Suprapubic skin (tissue), 4 donors: ENCODE measurements at regions not wholly inside any gene's neighbourhood (a gene's known extent, or its start where the extent isn't known, plus 50 kb on each side); places are given as distances from the start of the nearest gene placed in this dataset.

ENCODE experiments used
- DNase-seq, 2 donors: peaks; one replicate each; pipeline ENCODE4 v3.0.0-alpha.2; 2019; ENCODE audit warnings: low spot score in 2 of 2
- H3K27ac ChIP-seq: fragments of 200-600 bp; sonication (generic); one replicate; pipeline ENCODE4 v1.5.1; 2019
- H3K27me3 ChIP-seq: fragments of 200-600 bp; sonication (generic); one replicate; pipeline ENCODE4 v1.5.1; 2019
- H3K36me3 ChIP-seq: fragments of 200-600 bp; sonication (generic); one replicate; pipeline ENCODE4 v1.5.1; 2019
- H3K4me1 ChIP-seq: fragments of 200-600 bp; sonication (generic); one replicate; pipeline ENCODE4 v1.5.1; 2019
- H3K4me3 ChIP-seq: fragments of 200-600 bp; sonication (generic); one replicate; pipeline ENCODE4 v1.5.1; 2019; ENCODE audit warnings: mild to moderate bottlenecking
- H3K9me3 ChIP-seq: fragments of 200-600 bp; sonication (generic); one replicate; pipeline ENCODE4 v1.5.1; 2019
- EP300 ChIP-seq: sonication (generic); formaldehyde crosslinking; IDR thresholded peaks from one replicate; pipeline ENCODE4 v1.6.1; 2017; ENCODE audit warnings: antibody characterized with exemption
- POLR2A ChIP-seq, 2 donors: fragments of 450-650 bp; IDR thresholded peaks; one replicate each; pipeline ENCODE4 v1.6.1; 2017; ENCODE audit warnings: antibody characterized with exemption in 2 of 2, mild to moderate bottlenecking in 2 of 2, moderate library complexity in 2 of 2
- POLR2AphosphoS5 ChIP-seq, 3 donors: sonication (generic); formaldehyde crosslinking; IDR thresholded peaks; one replicate each; pipeline ENCODE4 v1.6.1; 2017; ENCODE audit warnings: antibody characterized with exemption in 3 of 3
- WGBS: methylation state at CpG from one replicate; pipeline ENCODE4 v1.1.5; 2018; 5-methylcytosine and 5-hydroxymethylcytosine counted together
- TF ChIP-seq, protein P1 (sequence below), 2 donors: fragments of 200-600 bp in 1 of 2; fragments of 450-650 bp in 1 of 2; sonication (generic) in 1 of 2; IDR thresholded peaks; one replicate each; pipeline ENCODE4 v1.5.1; 2016 to 2019; ENCODE audit warnings: antibody characterized with exemption in 2 of 2, mild to moderate bottlenecking in 1 of 2, moderate library complexity in 1 of 2

DNA sequence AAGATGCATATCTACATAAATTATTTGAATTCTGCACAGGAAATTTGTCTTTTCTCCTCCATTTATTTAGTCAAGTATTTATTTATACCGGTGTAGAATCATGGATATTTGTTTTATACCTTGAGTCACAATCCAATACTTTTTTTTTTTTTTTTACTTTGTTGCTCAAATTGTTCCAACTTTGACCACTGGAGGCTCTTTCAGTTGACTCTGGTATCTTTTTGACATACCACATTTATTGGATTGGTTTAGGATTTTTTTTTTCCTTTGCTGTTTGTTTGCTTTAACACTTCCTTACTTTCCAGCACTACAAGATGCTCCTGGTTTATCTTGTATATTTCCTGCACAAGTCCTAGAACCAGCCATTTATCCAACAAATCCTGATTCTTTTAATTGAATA is 543.1 kb upstream of the RIOK2 start:
- Histone ChIP-seq H3K36me3 (no peaks in the 10 kb centered on the region), H3K4me1 (no peaks in the 10 kb centered on the region), H3K4me3 (no peak overlapping the region), H3K9me3 (no peaks in the 10 kb centered on the region), H3K27ac (no peak overlapping the region), H3K27me3 (no peaks in the 10 kb centered on the region)
- 2% methylated on average over 1 of the region's 1 CpG for WGBS
- no peak for DNase-seq
- TF ChIP-seq POLR2A (IDR thresholded peaks at IDR 0.05), result no peak
- TF ChIP-seq POLR2AphosphoS5 (IDR thresholded peaks at IDR 0.05), result no peak
- no peak for TF ChIP-seq EP300
- TF ChIP-seq, protein P1, sequence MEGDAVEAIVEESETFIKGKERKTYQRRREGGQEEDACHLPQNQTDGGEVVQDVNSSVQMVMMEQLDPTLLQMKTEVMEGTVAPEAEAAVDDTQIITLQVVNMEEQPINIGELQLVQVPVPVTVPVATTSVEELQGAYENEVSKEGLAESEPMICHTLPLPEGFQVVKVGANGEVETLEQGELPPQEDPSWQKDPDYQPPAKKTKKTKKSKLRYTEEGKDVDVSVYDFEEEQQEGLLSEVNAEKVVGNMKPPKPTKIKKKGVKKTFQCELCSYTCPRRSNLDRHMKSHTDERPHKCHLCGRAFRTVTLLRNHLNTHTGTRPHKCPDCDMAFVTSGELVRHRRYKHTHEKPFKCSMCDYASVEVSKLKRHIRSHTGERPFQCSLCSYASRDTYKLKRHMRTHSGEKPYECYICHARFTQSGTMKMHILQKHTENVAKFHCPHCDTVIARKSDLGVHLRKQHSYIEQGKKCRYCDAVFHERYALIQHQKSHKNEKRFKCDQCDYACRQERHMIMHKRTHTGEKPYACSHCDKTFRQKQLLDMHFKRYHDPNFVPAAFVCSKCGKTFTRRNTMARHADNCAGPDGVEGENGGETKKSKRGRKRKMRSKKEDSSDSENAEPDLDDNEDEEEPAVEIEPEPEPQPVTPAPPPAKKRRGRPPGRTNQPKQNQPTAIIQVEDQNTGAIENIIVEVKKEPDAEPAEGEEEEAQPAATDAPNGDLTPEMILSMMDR (IDR thresholded peaks at IDR 0.05), result no peak

DNA sequence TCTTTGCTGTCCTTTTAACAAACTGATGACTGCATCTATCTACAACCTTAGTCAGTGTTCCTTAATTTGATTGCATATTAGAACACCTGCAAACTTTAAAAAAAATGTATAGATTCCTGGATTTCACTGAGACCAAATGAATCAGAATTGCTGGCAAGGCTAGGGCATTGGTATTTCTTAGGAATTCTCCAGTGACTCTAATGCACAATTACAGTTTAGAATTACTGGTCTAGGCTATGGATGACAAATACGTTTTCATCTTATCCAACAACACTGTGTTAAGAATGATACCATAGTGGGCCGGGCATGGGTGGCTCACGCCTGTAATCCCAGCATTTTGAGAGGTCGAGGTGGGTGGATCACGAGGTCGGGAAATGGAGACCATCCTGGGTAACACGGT is 545.9 kb upstream of the RIOK2 start:
- H3K9me3 ChIP-seq, result no peaks in the 10 kb centered on the region
- no peak overlapping the region for H3K4me3 ChIP-seq
- 92% methylated on average over 7 of the region's 7 CpGs for WGBS
- no peaks in the 10 kb centered on the region for H3K36me3 ChIP-seq
- no peaks in the 10 kb centered on the region for H3K4me1 ChIP-seq
- TF ChIP-seq POLR2AphosphoS5 (IDR thresholded peaks at IDR 0.05), result no peak
- no peak for DNase-seq
- H3K27ac ChIP-seq, result no peak overlapping the region
- no peaks in the 10 kb centered on the region for H3K27me3 ChIP-seq

DNA sequence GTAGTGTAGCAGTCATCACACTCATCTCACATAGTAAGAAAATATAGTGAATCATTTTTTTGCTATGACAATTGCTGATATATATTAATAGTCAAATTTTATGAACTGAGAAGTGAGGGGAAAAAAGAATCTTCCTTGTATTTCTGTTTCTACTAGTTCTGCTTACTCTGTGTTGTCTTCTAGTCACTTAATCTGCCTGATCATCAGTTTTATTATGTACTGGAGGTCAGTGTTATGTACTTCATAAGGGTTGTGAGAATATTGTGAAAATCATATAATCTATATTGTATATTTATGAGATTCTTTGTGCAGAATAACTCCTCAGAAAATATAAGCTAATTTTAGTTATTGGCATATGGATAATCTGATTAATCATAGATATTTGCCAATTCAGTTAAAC is 546.9 kb upstream of the RIOK2 start:
- no peak for DNase-seq
- TF ChIP-seq, protein P1 (IDR thresholded peaks at IDR 0.05), result no peak
- no peak for TF ChIP-seq POLR2AphosphoS5 (IDR thresholded peaks at IDR 0.05)
- no peak for TF ChIP-seq EP300
- no peak for TF ChIP-seq POLR2A (IDR thresholded peaks at IDR 0.05)
- Histone ChIP-seq H3K4me1 (no peaks in the 10 kb centered on the region), H3K4me3 (no peak overlapping the region), H3K36me3 (no peaks in the 10 kb centered on the region), H3K27me3 (no peaks in the 10 kb centered on the region), H3K27ac (no peak overlapping the region), H3K9me3 (no peaks in the 10 kb centered on the region)

DNA sequence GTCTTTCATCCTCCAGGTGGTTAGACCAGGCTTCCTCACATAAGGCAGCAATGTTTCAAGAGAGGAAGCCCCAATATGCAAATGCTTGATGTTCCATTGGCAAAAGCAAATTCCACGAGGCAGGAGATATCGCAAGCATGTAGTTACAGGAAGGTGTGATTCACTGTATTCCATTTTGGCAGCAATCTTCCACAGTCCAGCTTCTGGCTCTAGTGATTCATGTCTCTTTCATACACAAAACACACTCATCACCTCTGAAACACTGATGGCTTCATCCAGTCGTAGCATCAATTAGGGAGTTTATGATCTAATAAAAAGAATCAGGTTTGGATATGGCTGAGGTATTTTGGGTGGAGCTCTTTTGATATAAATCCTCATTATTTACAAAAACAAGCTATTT is 552.2 kb upstream of the RIOK2 start:
- TF ChIP-seq POLR2A (IDR thresholded peaks at IDR 0.05) (no peak), EP300 (no peak), POLR2AphosphoS5 (IDR thresholded peaks at IDR 0.05) (no peak)
- TF ChIP-seq, protein P1 (IDR thresholded peaks at IDR 0.05), result no peak
- WGBS, result 49% methylated on average over 3 of the region's 3 CpGs
- no peaks in the 10 kb centered on the region for H3K36me3 ChIP-seq
- no peak overlapping the region for H3K27ac ChIP-seq
- DNase-seq, result no peak
- H3K9me3 ChIP-seq, result no peaks in the 10 kb centered on the region
- H3K27me3 ChIP-seq, result no peaks in the 10 kb centered on the region
- no peak overlapping the region for H3K4me3 ChIP-seq
- H3K4me1 ChIP-seq, result no peaks in the 10 kb centered on the region

DNA sequence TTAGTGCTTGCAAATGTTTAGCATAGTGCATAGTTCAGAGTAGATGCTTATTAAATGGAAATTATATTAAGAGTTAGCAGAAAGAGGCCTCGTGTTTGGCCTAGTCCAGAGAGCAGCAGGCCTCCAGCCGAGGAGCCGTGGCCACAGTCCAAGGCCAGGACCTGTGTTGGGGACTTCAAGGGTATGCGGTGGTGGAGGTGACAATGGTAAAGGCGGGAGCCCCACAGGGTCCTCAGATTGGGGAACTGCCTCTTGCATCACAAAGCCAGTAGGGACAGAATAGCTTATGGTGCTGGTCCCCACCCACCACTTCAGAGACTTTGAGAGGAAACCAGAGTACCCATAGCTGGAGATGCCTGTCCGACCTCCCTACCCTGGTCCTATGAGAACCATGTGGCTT is 554.6 kb upstream of the RIOK2 start:
- TF ChIP-seq POLR2A (IDR thresholded peaks at IDR 0.05) (no peak), EP300 (no peak), POLR2AphosphoS5 (IDR thresholded peaks at IDR 0.05) (no peak)
- TF ChIP-seq, protein P1 (IDR thresholded peaks at IDR 0.05), result no peak

DNA sequence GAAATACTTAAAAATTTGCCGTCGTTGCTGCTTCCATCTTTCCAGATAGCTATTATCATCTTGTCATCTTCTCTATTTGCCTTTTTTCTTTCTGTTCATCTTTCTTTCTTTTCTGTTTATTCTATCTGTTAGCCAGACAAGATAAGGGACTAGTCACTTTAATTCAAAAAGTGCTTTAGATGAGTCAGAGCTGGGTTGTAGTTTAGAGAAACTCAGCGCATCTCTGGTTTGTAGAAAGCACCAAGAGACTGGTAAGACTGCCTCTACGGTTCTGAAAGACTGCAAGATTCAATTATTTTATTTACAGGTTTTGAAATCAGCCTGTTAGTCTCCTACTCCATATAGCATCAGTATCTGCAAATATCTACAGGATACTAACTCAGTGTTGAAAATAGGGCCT is 562.8 kb upstream of the RIOK2 start:
- H3K9me3 ChIP-seq, result no peaks in the 10 kb centered on the region
- DNase-seq, result no peak
- no peak overlapping the region for H3K27ac ChIP-seq
- 86% methylated on average over 4 of the region's 4 CpGs for WGBS
- H3K4me1 ChIP-seq, result no peaks in the 10 kb centered on the region
- H3K4me3 ChIP-seq, result no peak overlapping the region
- TF ChIP-seq EP300 (no peak), POLR2A (IDR thresholded peaks at IDR 0.05) (no peak), POLR2AphosphoS5 (IDR thresholded peaks at IDR 0.05) (no peak)
- TF ChIP-seq, protein P1 (IDR thresholded peaks at IDR 0.05), result no peak
- H3K27me3 ChIP-seq, result no peaks in the 10 kb centered on the region
- no peaks in the 10 kb centered on the region for H3K36me3 ChIP-seq

More for the DNA sequence above, 554.6 kb upstream of the RIOK2 start:
- 90% methylated on average over 6 of the region's 6 CpGs for WGBS
- Histone ChIP-seq H3K27ac (no peak overlapping the region), H3K4me1 (no peaks in the 10 kb centered on the region), H3K4me3 (no peak overlapping the region), H3K27me3 (no peaks in the 10 kb centered on the region), H3K9me3 (no peaks in the 10 kb centered on the region), H3K36me3 (no peaks in the 10 kb centered on the region)
- DNase-seq, result no peak
